GM19240 (cell line): ENCODE measurements at regions not wholly inside any gene's neighbourhood (a gene's known extent, or its start where the extent isn't known, plus 50 kb on each side); places are given as distances from the start of the nearest gene placed in this dataset.
"Not testable (repeated sequence)": the region's sequence is repeated elsewhere in the genome, so short reads cannot be mapped to it uniquely, and the experiment has no call there.

Source experiments
- DNase-seq: peaks from one replicate; pipeline ENCODE4 v3.0.0; 2011; ENCODE audit warnings: low spot score; ENCODE audit not compliant: insufficient read length

DNA sequence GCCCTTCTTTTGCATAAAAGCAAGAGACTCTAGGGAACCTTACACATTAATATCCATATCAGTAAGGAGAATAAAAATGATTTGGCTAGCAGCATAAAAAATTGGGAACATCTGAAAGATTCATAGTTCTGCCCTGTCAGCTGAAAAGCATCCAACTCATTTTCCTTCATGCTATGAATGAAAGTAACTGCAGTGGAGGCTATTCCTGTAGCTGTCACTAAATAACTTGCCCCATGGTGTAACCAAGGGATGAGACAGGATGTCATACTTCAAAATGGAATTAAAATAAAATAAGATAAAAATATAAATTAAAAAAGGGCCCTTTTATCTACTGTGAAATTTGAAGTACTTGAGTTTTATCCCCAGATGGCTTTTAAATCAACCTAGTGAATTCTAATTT is 878.8 kb downstream of the C4orf33 start:
- no peak for DNase-seq

DNA sequence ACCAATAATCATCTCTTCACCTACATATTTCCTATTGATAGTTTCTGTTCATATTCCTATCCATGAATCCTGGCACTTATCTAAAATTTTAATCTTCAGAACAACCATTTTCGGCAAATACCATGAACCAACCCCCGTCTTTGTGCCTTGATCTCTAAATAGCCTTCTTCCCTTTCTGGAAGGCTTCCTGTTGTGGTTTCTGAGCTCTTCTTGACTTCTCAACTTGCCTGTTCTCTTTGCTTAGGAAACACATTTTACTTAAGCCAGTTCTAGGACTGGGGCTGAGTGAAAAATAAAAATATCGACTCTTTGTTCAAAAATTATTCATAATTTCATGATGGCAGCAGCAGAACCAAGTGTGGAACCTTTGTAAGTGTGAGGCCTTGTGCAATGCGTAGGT is 882.4 kb downstream of the C4orf33 start:
- DNase-seq: no peak

- DNase-seq: no peak
Observed at GRCh38 chr4:129988957-129989356, 893.0 kb downstream of the C4orf33 start.

- no peak for DNase-seq
Observed at GRCh38 chr4:129994715-129995114, 898.8 kb downstream of the C4orf33 start.

GRCh38 chr4:129998436-129999150 is 902.6 kb downstream of the C4orf33 start:
- no peak for DNase-seq

- DNase-seq: no peak
Observed at GRCh38 chr4:129999156-129999555, 903.2 kb downstream of the C4orf33 start.

GRCh38 chr4:130008461-130008860 is 912.5 kb downstream of the C4orf33 start:
- no peak for DNase-seq

DNA sequence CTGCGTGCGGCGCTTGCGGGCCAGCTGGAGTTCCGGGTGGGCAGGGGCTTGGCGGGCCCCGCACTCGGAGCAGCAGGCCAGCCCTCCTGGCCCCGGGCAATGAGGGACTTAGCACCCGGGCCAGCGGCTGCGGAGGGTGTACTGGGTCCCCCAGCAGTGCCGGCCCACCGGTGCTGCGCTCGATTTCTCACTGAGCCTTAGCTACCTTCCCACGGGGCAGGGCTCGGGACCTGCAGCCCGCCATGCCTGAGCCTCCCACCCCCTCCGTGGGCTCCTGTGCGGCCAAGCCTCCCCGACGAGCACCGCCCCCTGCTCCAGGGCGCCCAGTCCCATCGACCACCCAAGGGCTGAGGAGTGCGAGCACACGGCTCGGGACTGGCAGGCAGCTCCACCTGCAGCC is 916.9 kb downstream of the C4orf33 start:
- not testable (repeated sequence) for DNase-seq

- DNase-seq: no peak
Observed at GRCh38 chr4:130021706-130022105, 925.8 kb downstream of the C4orf33 start.

GRCh38 chr4:130023088-130023487 is 927.1 kb downstream of the C4orf33 start:
- DNase-seq: no peak

GRCh38 chr4:130025701-130026100 is 929.7 kb downstream of the C4orf33 start:
- DNase-seq: no peak

GRCh38 chr4:130026185-130026584 is 930.2 kb downstream of the C4orf33 start:
- DNase-seq: no peak

DNA sequence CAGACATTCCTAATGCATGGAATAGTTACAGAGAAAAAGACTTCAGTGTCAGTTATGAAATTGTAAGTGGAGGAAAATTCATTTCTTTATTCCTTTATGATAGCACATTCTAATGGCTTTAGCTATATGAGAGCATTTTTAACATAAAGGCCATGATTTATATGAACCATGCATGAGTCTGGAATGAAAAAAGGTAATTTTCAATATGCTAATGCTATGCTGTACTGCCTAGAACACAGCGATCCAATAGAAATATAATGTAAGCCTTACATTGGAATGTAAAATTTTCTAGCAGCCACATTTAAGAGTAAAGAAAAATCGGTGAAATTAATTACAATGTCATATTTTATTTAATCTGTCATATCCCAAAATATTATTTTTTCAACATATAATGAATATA is 932.0 kb downstream of the C4orf33 start:
- no peak for DNase-seq

DNA sequence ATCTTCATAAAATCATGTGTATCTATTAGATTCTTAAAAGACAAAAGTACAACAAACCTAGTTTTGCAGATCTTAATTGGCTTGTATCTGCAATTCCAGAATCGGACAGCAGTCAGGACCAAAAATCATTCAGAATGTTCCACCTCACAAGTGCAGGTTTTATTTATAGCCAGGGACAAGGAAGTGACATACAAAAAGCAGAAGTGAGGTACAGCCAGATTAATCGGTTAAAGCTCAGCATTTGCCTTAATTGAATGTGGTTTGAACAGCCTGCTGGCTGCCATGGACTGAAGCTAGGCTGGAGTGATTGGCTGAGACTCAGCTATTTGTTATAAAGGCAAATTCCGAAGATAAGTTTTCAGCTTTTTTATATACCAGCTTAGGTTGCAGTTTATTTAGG is 932.6 kb downstream of the C4orf33 start:
- no peak for DNase-seq

- DNase-seq: no peak
Observed at GRCh38 chr4:130029442-130029841, 933.5 kb downstream of the C4orf33 start.

DNA sequence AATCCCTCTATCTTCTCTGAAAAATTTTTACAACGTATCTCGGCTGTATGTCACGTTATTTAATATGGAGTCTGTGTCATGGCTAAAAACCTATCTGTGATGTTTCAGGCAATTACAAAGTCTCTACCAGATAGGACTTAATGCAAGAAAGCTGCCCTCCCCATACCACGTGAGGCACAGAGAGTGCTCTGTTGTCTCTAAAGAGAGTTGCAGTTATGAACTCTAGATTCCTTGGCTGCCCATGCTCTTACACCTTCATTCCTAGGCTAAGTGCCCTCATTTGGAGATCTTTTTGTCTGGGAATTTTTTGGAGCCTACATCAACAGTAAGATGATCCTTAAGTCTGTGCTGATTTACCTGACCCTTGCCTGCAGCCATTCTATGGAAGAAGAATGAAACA is 935.9 kb downstream of the C4orf33 start:
- DNase-seq: no peak

GRCh38 chr4:130033657-130034056 is 937.7 kb downstream of the C4orf33 start:
- DNase-seq: not testable (repeated sequence)

DNA sequence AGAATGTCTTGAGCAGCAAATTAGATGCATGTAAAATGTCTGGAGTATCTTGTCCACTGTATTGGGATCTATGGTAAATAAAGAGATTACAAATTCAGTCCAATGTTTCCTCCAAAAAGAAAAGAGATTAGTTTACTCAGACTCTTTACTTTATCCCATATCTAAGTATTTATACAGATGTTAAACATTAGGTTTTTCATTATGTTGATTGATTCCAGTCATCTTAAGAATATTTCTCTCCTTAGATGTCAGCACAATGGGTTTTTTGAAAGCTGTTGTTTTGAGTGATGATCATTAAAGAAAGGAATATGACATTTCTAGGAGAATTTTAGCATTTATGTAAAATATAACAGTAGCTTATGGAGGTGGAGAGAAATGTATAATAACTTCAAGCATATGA is 938.9 kb downstream of the C4orf33 start:
- no peak for DNase-seq

DNA sequence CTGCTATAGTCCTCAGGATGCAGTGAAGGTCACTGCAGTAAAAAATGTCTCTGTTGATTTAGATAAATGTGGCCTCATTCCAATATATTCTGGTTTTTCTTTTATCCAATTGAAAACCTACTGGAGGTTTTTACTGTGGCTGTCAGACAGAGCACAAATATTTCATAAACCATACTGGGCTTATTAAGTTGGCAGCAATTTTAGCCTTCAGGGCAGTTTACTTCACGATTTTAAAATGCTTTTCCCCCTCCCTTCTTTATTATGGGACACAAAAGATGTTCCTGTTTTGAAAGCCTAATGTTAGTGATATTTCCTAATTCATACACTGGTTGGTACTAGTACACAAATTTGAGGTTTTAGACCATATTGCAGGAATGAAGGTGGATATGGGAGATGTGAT is 939.4 kb downstream of the C4orf33 start:
- DNase-seq: no peak

- DNase-seq: not testable (repeated sequence)
Observed at GRCh38 chr4:130037866-130038265, 941.9 kb downstream of the C4orf33 start.

GRCh38 chr4:130038540-130038939 is 942.6 kb downstream of the C4orf33 start:
- DNase-seq: not testable (repeated sequence)

DNA sequence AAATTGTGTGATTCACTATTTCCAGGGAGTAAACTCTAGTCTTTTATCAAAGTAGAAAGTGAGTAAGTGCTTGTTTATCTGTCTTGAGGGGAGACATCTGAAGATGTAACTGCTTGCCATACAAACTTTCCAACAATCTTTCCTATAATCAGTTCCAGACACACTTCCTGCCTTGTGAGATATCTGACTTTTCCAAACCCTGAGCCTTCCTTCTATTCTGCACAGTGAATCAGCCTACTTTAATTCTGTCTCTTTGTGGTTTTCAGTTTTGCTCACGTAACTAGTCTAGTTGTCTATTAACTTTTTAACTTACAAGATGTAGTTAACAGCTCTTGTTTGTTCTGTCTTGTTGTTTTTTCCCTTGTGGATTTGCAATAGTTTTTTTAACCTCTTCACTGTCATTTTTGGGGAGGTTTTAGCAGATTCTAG is 947.8 kb downstream of the C4orf33 start:
- no peak for DNase-seq

- no peak for DNase-seq
Observed at GRCh38 chr4:130044788-130045531, 949.0 kb downstream of the C4orf33 start.
